ENCODE measurements at regions not wholly inside any gene's neighbourhood (a gene's known extent, or its start where the extent isn't known, plus 50 kb on each side); places are given as distances from the start of the nearest gene placed in this dataset.
"Not testable (repeated sequence)": the region's sequence is repeated elsewhere in the genome, so short reads cannot be mapped to it uniquely, and the experiment has no call there.

- no peaks in the 10 kb centered on the region for H3K36me3 ChIP-seq
- no peaks in the 10 kb centered on the region for H3K27me3 ChIP-seq
- H3K27ac ChIP-seq = no peak overlapping the region
- H3K4me3 ChIP-seq = no peak overlapping the region
- H3K4me1 ChIP-seq = no peaks in the 10 kb centered on the region
- TF ChIP-seq, protein P1, sequence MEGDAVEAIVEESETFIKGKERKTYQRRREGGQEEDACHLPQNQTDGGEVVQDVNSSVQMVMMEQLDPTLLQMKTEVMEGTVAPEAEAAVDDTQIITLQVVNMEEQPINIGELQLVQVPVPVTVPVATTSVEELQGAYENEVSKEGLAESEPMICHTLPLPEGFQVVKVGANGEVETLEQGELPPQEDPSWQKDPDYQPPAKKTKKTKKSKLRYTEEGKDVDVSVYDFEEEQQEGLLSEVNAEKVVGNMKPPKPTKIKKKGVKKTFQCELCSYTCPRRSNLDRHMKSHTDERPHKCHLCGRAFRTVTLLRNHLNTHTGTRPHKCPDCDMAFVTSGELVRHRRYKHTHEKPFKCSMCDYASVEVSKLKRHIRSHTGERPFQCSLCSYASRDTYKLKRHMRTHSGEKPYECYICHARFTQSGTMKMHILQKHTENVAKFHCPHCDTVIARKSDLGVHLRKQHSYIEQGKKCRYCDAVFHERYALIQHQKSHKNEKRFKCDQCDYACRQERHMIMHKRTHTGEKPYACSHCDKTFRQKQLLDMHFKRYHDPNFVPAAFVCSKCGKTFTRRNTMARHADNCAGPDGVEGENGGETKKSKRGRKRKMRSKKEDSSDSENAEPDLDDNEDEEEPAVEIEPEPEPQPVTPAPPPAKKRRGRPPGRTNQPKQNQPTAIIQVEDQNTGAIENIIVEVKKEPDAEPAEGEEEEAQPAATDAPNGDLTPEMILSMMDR (IDR thresholded peaks at IDR 0.05) = no peak
- TF ChIP-seq POLR2A (IDR thresholded peaks at IDR 0.05) = no peak
- DNase-seq = no peak
- H3K9me3 ChIP-seq = peaks cover 0 to 7% (median 0%) of the 10 kb centered on the region in 4 donors
Observed at GRCh38 chr5:56302027-56302426, 68.9 kb upstream of the ANKRD55 start.

DNA sequence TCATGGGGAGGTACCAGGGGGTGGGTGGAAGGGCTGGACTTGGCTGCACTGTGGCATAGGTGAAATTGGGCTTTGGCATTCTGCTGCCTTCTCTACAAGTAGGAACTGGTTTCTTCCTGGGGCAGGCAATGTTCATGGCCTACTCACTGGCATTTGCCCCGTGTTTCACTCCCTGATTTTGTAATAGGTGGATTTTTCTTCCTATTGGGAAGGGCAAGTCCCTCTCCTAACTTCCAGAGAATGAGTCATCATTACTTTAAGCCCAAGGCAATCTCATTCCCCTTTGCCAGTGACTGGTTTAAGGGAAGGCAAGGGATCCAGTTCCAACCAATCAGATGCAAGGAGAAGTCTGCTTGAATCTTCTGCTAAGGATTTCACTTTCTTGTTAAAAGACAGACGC is 67.9 kb upstream of the ANKRD55 start:
- TF ChIP-seq POLR2A (IDR thresholded peaks at IDR 0.05) = no peak
- TF ChIP-seq, protein P1 (IDR thresholded peaks at IDR 0.05) = no peak
- no peak overlapping the region for H3K27ac ChIP-seq
- H3K4me1 ChIP-seq = no peaks in the 10 kb centered on the region
- no peaks in the 10 kb centered on the region for H3K27me3 ChIP-seq
- H3K9me3 ChIP-seq = peaks cover 0 to 1% (median 0%) of the 10 kb centered on the region in 4 donors
- no peak overlapping the region for H3K4me3 ChIP-seq
- DNase-seq = no peak
- no peaks in the 10 kb centered on the region for H3K36me3 ChIP-seq

DNA sequence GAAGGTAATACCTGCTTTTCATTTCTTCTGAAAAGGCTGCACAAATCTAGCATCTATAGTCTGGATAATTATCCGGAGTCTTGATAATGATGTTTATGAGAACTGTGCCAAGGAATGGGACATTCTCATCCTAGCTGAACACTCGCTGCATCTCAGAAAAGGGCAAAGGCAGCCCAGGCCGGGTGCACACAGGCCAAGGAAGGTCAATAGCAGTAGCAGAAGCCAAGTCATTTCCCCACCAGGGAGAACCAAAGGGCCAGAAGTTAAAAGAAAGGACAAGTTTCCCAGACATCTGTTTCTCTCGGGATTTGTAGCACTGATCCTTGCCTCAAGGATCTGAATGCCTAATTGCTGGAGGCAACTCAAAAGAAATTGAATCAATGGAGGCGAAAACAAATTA is 66.1 kb upstream of the ANKRD55 start:
- no peak for TF ChIP-seq POLR2A (IDR thresholded peaks at IDR 0.05)
- TF ChIP-seq, protein P1 (IDR thresholded peaks at IDR 0.05) = no peak
- H3K27me3 ChIP-seq = no peaks in the 10 kb centered on the region
- DNase-seq = no peak
- no peaks in the 10 kb centered on the region for H3K4me1 ChIP-seq
- H3K27ac ChIP-seq = no peak overlapping the region
- no peak overlapping the region for H3K4me3 ChIP-seq
- no peaks in the 10 kb centered on the region for H3K36me3 ChIP-seq
- no peaks in the 10 kb centered on the region for H3K9me3 ChIP-seq

GRCh38 chr5:56298336-56299090 is 65.4 kb upstream of the ANKRD55 start:
- no peaks in the 10 kb centered on the region for H3K36me3 ChIP-seq
- H3K27ac ChIP-seq = no peak overlapping the region
- no peaks in the 10 kb centered on the region for H3K27me3 ChIP-seq
- no peaks in the 10 kb centered on the region for H3K4me1 ChIP-seq
- H3K9me3 ChIP-seq = no peaks in the 10 kb centered on the region
- H3K4me3 ChIP-seq = no peak overlapping the region
- TF ChIP-seq, protein P1 (IDR thresholded peaks at IDR 0.05) = no peak
- no peak for TF ChIP-seq POLR2A (IDR thresholded peaks at IDR 0.05)
- no peak for DNase-seq

- Histone ChIP-seq H3K4me3 (no peak overlapping the region), H3K27me3 (no peaks in the 10 kb centered on the region), H3K9me3 (no peaks in the 10 kb centered on the region), H3K27ac (no peak overlapping the region), H3K4me1 (no peaks in the 10 kb centered on the region), H3K36me3 (no peaks in the 10 kb centered on the region)
- DNase-seq = no peak
- TF ChIP-seq POLR2A (IDR thresholded peaks at IDR 0.05) = no peak
- TF ChIP-seq, protein P1 (IDR thresholded peaks at IDR 0.05) = no peak
Observed at GRCh38 chr5:56297851-56298250, 64.7 kb upstream of the ANKRD55 start.

GRCh38 chr5:56295311-56295710 is 62.2 kb upstream of the ANKRD55 start:
- not testable (repeated sequence) for H3K9me3 ChIP-seq, H3K27me3 ChIP-seq, H3K27ac ChIP-seq, DNase-seq, H3K36me3 ChIP-seq, H3K4me1 ChIP-seq, H3K4me3 ChIP-seq
